ENCODE measurements at regions not wholly inside any gene's neighbourhood (a gene's known extent, or its start where the extent isn't known, plus 50 kb on each side); places are given as distances from the start of the nearest gene placed in this dataset.

GRCh38 chr20:11826334-11826733 lies 91.4 kb upstream of the BTBD3 start:
- TF ChIP-seq ARNTL (CRISPR knock-in tag; IDR thresholded peaks at IDR 0.05) (no peak), MED1 (CRISPR knock-in tag; IDR thresholded peaks at IDR 0.05) (no peak), MEIS1 (CRISPR knock-in tag; IDR thresholded peaks at IDR 0.05; ENCODE audit: borderline replicate concordance) (no peak), FOXO4 (CRISPR knock-in tag; conservative IDR thresholded peaks at IDR 0.05) (no peak), CCAR2 (optimal IDR thresholded peaks at IDR 0.05; ENCODE audit: low read depth, low read length) (no peak), SATB2 (CRISPR knock-in tag; IDR thresholded peaks at IDR 0.05) (no peak), TCF7L2 (IDR thresholded peaks at IDR 0.05; ENCODE audit: low read depth, low read length) (no peak)
- TF ChIP-seq, protein P1, sequence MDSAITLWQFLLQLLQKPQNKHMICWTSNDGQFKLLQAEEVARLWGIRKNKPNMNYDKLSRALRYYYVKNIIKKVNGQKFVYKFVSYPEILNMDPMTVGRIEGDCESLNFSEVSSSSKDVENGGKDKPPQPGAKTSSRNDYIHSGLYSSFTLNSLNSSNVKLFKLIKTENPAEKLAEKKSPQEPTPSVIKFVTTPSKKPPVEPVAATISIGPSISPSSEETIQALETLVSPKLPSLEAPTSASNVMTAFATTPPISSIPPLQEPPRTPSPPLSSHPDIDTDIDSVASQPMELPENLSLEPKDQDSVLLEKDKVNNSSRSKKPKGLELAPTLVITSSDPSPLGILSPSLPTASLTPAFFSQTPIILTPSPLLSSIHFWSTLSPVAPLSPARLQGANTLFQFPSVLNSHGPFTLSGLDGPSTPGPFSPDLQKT (CRISPR knock-in tag; IDR thresholded peaks at IDR 0.05; ENCODE audit: borderline replicate concordance): no peak
- TF ChIP-seq, protein P2, sequence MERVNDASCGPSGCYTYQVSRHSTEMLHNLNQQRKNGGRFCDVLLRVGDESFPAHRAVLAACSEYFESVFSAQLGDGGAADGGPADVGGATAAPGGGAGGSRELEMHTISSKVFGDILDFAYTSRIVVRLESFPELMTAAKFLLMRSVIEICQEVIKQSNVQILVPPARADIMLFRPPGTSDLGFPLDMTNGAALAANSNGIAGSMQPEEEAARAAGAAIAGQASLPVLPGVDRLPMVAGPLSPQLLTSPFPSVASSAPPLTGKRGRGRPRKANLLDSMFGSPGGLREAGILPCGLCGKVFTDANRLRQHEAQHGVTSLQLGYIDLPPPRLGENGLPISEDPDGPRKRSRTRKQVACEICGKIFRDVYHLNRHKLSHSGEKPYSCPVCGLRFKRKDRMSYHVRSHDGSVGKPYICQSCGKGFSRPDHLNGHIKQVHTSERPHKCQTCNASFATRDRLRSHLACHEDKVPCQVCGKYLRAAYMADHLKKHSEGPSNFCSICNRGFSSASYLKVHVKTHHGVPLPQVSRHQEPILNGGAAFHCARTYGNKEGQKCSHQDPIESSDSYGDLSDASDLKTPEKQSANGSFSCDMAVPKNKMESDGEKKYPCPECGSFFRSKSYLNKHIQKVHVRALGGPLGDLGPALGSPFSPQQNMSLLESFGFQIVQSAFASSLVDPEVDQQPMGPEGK (CRISPR knock-in tag; IDR thresholded peaks at IDR 0.05): no peak
- TF ChIP-seq, protein P3, sequence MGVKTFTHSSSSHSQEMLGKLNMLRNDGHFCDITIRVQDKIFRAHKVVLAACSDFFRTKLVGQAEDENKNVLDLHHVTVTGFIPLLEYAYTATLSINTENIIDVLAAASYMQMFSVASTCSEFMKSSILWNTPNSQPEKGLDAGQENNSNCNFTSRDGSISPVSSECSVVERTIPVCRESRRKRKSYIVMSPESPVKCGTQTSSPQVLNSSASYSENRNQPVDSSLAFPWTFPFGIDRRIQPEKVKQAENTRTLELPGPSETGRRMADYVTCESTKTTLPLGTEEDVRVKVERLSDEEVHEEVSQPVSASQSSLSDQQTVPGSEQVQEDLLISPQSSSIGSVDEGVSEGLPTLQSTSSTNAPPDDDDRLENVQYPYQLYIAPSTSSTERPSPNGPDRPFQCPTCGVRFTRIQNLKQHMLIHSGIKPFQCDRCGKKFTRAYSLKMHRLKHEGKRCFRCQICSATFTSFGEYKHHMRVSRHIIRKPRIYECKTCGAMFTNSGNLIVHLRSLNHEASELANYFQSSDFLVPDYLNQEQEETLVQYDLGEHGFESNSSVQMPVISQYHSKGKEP (CRISPR knock-in tag; IDR thresholded peaks at IDR 0.05): no peak
- TF ChIP-seq, protein P4, sequence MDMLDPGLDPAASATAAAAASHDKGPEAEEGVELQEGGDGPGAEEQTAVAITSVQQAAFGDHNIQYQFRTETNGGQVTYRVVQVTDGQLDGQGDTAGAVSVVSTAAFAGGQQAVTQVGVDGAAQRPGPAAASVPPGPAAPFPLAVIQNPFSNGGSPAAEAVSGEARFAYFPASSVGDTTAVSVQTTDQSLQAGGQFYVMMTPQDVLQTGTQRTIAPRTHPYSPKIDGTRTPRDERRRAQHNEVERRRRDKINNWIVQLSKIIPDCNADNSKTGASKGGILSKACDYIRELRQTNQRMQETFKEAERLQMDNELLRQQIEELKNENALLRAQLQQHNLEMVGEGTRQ (IDR thresholded peaks at IDR 0.05; ENCODE audit: low read depth, low read length): no peak
- TF ChIP-seq, protein P4 (CRISPR knock-in tag; IDR thresholded peaks at IDR 0.05; ENCODE audit: borderline replicate concordance): no peak
